ENCODE measurements at regions not wholly inside any gene's neighbourhood (a gene's known extent, or its start where the extent isn't known, plus 50 kb on each side); places are given as distances from the start of the nearest gene placed in this dataset.

DNA sequence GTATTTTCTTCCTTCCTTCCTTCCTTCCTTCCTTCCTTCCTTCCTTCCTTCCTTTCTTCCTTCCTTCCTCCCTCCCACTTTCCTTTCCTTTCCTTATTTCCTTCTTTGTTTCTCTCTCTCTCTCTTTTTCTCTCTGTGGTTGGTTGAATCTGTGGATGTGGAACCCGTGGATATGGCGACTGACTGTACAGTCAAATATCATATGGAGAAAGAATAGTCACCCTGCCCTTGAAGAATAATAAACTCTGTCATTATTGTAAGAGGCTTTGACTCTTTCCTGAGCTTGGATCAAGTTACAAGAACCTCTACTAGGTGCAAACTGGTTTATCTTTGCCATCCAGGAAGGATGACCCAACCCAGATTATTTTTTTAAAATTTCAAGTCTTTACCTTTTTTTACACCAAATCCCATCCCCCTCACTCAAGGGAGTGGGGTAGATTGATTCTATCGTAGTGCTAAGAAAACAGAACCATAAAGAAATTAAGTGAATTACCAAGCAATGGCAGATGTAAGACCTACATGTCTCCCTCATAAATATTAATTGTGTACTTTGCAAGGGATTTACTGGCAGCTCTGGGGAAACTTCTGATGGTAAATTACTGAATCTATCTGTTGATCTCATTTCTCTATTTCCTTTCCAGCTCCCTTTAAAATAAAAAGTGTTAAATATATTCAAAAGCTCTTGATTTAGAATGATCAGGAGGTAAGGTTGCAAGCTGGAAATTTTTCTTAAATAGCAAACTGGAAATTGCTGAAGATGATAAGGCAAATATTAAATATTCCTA is 667.5 kb downstream of the UTRN start:
- TF ChIP-seq, protein P1, sequence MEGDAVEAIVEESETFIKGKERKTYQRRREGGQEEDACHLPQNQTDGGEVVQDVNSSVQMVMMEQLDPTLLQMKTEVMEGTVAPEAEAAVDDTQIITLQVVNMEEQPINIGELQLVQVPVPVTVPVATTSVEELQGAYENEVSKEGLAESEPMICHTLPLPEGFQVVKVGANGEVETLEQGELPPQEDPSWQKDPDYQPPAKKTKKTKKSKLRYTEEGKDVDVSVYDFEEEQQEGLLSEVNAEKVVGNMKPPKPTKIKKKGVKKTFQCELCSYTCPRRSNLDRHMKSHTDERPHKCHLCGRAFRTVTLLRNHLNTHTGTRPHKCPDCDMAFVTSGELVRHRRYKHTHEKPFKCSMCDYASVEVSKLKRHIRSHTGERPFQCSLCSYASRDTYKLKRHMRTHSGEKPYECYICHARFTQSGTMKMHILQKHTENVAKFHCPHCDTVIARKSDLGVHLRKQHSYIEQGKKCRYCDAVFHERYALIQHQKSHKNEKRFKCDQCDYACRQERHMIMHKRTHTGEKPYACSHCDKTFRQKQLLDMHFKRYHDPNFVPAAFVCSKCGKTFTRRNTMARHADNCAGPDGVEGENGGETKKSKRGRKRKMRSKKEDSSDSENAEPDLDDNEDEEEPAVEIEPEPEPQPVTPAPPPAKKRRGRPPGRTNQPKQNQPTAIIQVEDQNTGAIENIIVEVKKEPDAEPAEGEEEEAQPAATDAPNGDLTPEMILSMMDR (IDR thresholded peaks at IDR 0.05) = no peak
- TF ChIP-seq SIN3A (IDR thresholded peaks at IDR 0.05; ENCODE audit: borderline replicate concordance, insufficient read depth, low read depth, low read length) (no peak), POLR2AphosphoS5 (IDR thresholded peaks at IDR 0.05; ENCODE audit: low read depth, low read length) (no peak), TCF7L2 (IDR thresholded peaks at IDR 0.05; ENCODE audit: low read depth, low read length) (no peak)
